ENCODE measurements at regions not wholly inside any gene's neighbourhood (a gene's known extent, or its start where the extent isn't known, plus 50 kb on each side); places are given as distances from the start of the nearest gene placed in this dataset.
"Not testable (repeated sequence)": the region's sequence is repeated elsewhere in the genome, so short reads cannot be mapped to it uniquely, and the experiment has no call there.

DNA sequence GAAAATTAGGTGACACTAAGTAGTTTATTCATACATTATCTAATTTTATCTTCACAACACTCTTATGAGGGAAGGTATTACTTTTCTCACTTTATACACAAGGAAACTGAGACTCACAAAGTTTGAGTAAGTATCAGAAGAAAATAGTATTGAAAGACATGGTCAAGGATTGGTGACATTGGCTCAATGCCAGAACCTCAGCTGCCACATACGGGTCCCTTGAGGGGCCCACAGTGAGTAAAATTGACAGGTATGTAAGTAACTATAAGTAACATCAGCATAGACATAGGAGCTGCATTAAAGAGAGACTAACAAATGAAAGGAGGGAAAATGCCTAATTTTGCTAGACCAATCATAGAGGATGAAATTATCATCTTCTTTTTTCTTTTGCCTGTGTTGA is 134.1 kb downstream of the COX18 start:
- no peak for DNase-seq

DNA sequence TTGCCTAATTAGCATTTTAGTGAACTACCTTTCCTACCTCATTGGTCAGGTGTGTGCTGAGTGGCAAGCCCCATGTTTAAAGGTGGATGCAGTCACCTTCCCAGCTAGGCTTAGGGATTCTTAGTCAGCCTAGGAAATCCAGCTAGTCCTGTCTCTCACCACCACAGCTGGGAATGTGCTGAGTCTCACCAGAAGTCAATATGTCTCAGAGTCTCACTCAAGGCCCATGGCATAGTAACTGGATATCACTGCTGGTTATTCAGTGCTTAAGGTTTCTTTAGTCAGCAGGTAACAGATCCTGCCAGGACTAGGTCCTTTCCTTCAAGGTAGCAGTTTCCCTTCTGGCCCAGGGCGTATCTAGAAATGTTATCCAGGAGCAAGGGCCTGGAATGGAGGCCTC is 136.5 kb downstream of the COX18 start:
- no peak for DNase-seq

DNA sequence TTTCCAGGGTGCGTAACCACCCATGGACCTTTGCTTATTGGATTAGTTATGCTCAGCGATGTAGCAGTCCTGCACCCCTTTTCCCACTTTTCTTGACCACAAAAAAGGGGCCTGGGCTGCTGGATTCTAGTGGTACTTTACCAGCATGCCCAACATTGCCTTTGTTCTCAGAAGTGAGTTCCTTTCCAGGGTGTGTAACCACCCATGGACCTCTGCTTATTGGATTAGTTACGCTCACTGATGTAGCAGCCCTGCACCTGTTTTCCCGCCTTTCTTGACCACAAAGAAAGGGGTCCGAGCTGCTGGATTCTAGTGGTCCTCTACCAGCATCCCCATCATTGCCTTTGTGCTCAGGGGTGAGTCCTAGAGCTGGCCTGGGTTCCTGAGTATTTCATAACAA is 138.2 kb downstream of the COX18 start:
- no peak for DNase-seq

DNA sequence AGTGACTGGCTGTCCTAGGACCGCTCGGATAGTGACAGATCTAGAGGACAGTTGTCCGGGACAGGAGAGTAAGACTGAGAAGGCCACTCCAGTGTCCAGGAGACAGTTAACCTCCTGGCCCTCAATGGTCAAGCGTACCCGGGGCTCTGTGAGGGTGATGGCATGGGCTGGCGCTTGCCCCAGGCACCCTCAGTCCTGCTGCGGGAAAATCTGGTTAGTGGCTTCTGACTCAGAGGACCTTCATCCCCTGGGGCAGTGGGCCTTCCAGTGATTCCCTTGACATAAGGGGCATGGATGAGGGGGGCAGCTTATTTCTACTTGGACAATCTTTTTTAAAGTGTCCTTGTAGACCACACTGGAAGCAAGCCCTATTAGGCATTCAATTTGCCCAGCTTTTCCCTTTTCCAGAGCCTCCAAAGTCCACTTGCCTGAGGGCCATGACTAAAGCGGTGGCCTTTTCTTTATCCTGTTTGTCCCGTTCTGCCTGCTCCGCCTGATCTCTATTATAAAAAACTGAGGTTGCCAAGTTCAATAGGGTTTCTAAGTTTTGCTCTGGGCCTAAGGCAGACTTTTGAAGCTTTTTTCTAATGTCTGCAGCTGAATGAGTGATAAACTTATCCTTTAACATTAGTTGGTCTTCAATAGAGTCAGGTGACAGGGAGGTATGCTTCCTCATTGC is 139.8 kb downstream of the COX18 start:
- not testable (repeated sequence) for DNase-seq

DNA sequence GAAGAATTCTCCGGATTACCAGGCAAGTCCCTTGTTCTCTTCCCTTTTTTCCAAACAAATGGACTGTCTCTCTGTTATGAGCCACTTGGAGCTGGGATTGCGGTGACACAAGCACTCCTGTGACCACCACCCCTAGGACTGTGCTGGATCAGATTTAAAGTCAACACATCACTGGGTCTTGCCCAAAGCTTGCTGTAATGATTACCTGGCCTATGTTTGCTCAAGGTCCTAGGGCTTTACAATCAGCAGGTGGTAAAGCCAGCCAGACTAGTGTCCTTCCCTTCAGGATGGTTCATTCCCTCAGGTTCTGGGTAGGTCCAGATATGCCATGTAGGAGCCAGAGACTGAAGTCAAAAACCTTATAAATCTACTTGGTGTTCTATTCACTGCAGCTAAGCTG is 144.7 kb downstream of the COX18 start:
- no peak for DNase-seq

DNA sequence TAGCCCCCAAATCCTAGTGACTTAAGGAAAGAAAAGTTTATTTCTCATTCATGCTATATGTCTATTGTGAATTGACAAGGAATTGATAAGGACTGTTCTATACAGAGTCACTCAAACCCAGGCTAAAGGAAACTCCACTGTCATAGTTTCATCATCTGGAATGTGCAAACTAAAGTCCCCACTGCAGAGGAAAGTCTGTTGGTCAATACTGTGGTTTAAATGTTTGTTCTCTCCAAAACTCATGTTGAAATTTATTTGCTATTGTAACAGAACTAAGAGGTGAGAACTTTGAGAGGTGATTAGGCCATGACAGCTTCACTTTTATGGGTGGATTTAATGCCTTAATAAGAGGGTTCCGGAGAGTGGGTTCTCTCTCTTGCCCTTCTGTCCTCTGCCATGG is 149.6 kb downstream of the COX18 start:
- DNase-seq, result no peak

DNA sequence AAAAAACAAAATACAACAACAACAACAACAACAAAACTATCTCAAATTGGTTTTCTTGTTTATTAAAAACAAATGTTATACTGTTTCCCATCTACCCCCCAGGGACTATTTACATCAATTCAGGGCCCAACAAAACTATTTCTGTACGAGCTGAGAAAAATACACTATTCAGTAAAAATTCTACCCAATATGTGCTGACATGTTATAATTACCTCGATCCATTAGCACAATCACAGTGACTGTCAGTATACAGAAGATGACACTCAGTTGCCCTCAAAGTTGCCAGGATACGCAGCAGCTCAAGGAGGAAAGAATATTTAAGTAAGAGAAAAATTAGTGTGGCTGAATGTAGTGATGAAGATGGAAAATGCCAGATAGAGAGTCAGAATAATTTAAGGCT is 150.1 kb downstream of the COX18 start:
- no peak for DNase-seq

DNA sequence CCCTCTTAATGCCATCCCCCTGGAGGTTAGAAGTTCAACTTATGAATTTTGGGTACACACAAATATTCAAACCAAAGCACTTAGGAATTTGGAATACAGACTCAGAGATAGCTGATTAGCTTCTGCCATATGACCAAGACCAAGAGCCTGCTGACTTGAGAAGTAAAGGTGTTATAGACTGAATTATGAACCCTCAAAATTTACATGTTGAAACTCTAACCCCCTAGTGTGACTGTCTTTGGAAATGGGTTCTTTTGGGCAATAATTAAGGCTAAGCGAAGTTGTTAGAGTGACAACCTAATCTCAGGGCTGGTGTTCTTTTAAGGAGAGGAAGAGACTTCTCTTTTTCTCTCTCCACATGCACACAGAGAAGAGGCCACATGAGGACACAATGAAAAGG is 151.2 kb downstream of the COX18 start:
- no peak for DNase-seq

DNA sequence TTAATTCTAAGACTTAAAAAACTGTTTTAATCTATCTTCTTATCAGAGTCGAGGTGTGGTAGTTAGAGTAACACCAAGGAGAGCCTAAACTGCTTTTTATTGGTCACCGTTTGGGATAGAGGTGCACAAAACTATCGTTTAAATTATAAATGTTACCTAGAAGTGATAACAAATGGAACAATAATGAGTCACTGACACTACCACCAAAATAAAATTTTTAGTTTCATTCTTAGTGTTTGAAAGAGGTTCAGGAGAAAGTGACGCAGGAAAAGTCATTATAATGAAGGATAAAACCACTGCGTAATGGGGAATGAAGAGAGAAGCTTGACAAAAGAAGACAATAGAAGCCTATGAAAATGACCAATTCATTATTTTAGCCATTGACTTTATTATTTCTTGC is 158.2 kb downstream of the COX18 start:
- no peak for DNase-seq

DNA sequence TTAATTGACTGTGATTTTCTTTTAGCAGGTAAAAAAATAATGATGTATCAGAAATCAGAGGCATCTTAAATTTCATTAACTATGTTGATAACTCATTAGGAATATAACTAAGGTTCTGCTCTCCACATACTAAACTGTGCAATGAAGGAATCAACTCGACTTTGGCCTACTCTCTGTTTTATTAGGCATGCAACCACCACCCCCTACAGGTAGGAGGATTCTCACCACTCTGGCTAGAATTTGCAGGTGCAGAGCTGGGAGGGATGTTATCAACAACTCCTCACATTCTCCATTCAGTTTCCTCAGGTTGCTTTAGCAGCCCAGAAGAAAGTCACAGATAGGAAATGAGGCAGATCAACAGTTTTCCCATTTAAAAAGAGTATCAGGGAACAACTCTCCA is 160.1 kb downstream of the COX18 start:
- no peak for DNase-seq

DNA sequence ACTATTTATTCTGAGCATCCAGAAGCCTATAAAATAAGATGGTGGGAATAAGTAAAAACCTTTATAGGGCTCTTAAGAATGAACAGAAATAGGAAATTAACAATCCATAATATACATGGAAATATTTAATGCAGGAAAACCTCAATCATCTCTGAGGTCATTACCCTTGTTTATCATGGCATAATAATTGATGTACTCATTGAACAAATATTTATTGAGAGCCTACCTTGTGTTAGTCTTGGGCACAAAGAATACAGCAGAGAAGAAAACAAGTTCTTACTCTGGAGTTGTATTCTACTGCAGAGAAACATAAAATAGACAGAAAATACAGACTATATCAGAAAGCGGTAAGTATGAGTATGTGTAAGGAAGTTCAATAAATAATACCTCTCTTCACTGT is 167.2 kb downstream of the COX18 start:
- DNase-seq, result no peak

DNA sequence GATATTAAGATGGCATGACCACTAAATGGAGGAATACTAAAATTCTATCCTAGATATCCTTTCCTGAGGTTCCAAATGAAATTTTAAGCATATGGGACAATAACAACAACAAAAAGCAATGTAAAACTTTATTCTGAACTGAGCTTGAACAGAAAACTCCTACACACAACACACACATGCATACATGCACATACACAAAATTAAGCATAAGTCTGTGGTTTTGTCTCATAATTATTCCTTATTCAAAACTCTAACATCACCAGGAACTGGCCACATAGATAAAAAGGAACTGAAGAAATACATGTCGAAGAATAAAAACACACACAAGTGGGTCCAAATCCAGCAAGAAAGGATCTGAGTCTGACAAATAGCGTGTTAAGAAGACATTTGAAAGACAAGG is 168.0 kb downstream of the COX18 start:
- DNase-seq, result no peak

DNA sequence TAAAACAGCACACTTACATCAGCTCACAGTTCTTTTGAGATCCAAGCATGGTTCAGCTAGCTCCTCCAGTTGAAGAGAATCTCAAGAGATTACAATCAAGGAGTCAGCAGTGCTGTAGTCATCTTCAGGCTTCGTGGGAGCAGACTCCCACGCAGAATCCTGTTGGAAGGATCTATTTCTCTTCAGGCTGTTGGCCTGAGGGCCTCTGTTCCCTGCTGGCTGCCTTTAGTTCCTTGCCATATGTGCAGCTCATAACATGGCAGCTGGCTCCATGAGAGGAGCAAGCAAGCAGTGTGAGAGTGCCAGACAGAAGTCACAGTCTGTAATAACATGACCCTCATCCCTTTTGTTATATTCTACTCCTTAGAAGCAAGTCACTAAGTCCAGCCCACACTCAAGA is 168.6 kb downstream of the COX18 start:
- no peak for DNase-seq

DNA sequence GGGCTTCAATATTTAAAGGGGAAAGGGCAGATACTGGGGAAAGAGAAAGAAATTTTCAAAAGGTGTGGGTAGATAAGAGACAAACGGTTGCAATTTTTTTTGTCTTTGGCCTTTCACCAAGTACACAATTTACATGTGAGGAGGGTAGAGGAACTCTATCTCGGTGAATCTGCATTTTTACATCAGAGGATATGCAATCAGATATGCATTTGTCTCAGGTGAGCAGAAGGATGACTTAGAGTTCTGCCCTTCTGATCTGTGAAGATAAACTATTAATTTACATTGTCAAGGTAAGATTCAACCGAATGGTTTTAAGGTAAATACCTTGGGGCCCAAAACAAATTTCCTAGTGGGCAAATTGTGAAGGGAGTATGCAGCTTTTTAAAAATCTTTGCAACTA is 169.9 kb downstream of the COX18 start:
- no peak for DNase-seq

DNA sequence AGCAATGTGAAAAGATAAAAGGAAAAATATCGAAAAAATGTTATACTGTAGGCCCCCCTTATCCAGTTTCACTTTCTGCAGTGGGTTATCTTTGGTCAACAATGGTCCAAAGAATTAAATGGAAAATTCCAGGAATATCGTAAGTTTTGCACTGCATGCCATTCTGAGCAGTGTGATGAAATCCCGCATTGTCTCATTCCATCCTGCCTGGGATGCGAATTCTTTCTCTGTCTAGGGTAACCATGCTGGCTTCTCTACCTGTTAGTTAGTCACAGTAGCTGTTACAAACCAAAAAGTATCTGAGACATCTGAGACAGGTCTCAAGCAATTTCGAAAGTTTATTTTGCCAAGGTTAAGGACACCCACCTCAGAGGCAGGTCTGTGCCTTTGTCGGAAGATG is 170.3 kb downstream of the COX18 start:
- DNase-seq, result no peak

DNA sequence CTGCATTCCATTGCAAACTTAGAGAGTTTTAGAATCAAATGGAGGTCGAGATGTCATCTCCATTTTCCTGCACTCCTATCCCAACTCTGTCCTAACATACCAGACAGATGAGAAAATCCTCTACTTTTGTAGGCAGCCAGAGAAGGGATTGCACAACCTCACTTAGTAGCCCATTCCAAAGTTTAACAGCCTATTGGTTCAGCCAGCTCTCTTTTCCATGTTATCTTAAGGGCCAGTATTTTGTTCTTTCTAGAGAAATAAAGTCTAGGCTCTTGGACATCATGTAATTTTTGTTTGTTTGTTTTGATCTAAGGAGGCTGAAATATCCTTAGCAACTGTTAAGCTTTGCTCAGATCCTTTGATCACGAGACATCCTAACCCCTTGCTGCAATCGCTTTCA is 173.0 kb downstream of the COX18 start:
- DNase-seq, result no peak

DNA sequence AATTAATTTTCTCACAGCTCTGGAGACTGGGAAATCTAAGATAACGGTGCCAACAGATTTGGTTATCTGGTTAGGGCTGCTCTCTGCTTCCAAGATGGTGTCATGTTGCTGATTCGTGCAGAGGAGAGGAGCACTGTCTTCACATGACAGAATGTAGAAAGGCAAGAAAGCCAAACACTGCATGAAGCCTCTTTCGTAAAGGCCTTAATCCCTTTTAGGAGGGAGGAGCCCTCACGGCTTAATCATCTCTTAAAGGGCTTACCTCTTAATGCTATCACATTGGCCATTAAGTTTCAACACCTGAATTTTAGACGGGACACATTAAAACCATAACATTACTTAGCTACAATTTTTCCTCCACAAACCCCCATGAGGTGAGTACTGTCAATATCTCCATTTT is 174.1 kb downstream of the COX18 start:
- no peak for DNase-seq

DNA sequence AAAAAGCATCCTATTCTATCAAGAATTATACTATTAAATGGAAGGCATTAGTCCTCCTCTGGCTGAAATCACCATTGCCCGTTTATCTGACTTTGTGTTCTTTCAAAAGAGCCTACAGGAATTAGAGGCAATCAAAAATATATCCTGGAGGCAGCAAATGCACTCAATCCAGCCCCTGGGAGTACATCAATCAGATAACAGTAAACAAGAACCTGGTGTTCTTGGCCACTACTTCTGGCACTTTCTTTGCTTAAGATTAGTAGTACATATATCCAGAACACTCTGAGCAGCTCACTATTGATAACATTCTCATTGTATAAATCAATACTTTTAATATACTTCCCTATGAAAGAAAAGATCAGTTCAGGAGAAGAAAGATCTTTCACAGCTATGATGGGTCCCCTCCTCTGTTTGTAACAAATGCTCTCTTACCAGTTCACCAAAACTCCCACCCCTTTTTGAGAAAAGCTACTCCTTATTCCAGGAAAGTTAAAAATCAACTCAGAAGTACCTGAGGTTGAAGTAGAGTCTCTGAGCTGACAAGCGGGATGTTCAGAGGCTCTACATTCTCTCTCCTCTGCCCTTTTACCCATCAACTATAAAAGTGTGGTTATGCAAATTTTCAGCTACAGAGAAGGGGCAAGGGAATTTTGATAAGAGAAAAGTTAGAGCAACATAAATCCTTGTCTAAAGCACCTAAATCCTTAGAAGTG is 176.0 kb downstream of the COX18 start:
- no peak for DNase-seq

DNA sequence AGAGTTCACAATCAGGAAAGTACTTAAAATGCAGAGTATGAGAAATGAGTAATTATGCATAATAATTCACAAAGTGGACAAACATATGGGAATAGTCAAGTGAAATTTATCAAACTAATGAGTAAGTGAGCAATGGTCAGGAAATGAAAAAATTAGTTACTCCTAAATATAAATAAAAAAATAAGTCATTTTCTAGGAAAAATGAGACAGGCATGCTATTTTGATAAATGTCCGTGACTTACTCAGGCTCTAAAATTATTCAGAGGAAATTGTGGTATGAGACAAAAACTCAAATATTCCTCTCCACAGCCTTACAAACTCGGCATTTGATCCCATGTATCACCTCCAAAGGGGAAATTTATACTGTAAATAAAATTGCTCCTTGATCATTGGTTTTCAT is 181.2 kb downstream of the COX18 start:
- DNase-seq, result no peak

DNA sequence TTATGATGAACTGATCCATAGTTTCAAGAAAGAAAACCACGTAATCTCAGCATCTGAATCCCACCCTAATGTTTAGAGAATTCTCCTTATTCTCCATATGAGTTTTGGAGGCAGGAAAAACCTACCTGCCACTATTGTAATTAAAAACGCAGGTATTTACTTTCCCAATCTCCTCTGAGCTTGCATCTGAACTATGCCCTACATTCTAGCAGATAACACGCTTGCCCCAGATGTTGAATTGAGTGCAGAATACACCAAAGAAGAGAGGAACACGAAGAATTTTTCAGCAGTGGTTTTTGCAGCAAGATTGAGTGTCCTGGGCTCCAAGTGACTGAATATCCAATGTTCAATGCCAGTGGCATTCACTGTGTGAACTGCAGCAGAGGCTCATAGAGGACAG is 182.4 kb downstream of the COX18 start:
- no peak for DNase-seq

DNA sequence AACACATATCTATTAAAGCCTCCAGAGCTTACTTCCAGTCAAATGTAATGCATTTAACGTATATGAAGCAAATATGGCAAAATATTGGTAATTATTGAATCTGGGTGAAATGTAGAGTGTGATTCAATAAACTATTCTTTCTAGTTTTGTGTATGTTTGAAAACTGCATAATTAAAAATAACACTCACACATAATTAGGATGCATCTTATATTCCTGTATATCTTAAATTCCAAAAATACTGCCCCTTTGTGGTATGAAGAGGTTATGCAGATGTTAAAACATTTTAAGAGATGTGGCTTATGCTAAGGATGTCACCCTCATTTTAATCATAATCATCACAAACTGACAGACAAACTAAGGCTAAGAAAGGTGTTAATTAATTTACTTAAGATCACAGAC is 182.9 kb downstream of the COX18 start:
- DNase-seq, result no peak

DNA sequence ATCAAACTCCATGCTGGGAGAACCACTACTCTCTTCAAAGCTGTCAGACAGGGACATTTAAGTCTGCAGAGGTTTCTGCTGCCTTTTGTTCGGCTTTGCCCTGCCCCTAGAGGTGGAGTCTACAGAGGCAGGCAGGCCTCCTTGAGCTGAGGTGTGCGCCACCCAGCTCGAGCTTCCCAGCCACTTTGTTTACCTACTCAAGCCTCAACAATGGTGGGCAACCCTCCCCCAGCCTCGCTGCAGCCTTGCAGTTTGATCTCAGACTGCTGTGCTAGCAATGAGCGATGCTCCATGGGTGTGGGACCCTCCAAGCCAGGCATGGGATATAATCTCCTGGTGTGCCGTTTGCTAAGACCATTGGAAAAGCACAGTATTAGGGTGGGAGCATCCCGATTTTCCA is 185.3 kb downstream of the COX18 start:
- not testable (repeated sequence) for DNase-seq

DNA sequence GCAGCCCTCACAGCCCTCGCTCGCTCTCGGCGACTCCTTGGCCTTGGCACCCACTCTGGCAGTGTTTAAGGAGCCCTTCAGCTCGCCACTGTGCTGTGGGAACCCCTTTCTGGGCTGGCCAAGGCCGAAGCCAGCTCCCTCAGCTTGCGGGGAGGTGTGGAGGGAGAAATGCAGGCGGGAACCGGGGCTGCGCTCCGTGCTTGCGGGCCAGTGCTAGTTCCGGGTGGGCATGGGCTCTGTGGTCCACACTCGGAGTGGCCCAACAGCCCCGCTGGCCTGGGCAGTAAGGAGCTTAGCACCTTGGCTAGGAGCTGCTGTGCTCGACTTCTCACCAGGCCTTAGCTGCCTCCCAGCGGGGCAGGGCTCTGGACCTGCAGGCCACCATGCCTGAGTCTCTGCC is 192.6 kb downstream of the COX18 start:
- DNase-seq, result no peak

DNA sequence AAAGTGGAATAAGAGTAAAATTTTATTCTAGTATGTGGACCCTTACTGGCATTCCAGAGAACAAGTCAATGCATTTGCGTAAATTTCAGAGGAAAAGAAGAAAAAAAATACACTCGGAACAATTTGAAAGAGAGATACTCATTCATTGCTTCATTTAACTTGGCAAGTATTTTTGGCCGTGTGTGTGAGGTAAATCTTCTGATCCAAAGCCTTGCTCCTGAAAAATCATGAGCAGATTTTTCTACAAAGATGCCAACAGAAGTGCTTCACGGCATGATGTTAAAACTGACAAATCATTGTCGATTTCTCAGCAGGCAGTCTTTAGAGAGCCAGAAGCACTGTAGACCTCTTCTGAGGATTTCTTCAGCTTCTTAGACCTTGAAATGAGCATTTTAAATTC is 194.0 kb downstream of the COX18 start:
- no peak for DNase-seq

DNA sequence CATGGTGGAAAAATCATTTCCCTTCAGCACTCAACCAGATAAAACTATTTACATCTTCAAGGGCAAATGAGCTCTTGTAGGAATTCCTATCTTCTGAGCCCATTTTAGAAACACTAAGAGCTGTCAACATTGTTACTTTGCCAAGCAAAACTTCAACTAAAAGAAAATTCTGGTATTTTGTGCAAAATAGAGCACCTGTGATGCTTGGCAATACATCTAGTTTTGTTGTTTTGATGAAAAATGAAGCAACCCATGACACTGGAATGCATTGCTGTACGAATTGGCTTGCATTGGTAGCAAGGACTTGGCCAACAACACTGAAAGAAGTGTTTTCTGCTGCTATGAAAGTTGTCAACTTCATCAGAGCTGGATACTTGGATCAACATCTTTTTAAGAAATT is 194.4 kb downstream of the COX18 start:
- DNase-seq, result no peak
